ENCODE measurements at regions not wholly inside any gene's neighbourhood (a gene's known extent, or its start where the extent isn't known, plus 50 kb on each side); places are given as distances from the start of the nearest gene placed in this dataset.

DNA sequence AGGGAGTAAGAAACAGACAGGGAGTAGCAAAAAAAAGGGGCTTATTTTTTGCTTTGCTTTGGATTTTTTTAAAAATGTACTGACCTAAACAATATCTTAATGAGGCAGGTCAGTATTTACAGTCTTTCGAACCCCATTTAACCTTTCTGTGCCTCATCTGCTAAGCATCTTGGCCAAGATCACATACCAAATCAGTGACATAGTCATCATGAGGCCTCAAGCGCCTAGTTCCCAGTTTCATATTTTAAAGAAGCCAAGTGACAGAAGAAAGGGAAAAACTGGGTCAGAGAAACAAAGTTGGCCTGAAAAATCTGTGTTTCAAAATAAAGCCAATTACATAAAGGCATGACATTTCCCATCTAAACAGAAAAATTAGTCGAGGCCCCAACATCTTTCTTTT is 94.6 kb upstream of the WDR44 start:
- no peak for TF ChIP-seq POLR2A (IDR thresholded peaks at IDR 0.05)
- TF ChIP-seq, protein P1, sequence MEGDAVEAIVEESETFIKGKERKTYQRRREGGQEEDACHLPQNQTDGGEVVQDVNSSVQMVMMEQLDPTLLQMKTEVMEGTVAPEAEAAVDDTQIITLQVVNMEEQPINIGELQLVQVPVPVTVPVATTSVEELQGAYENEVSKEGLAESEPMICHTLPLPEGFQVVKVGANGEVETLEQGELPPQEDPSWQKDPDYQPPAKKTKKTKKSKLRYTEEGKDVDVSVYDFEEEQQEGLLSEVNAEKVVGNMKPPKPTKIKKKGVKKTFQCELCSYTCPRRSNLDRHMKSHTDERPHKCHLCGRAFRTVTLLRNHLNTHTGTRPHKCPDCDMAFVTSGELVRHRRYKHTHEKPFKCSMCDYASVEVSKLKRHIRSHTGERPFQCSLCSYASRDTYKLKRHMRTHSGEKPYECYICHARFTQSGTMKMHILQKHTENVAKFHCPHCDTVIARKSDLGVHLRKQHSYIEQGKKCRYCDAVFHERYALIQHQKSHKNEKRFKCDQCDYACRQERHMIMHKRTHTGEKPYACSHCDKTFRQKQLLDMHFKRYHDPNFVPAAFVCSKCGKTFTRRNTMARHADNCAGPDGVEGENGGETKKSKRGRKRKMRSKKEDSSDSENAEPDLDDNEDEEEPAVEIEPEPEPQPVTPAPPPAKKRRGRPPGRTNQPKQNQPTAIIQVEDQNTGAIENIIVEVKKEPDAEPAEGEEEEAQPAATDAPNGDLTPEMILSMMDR (IDR thresholded peaks at IDR 0.05), result no peak
